ENCODE measurements at regions not wholly inside any gene's neighbourhood (a gene's known extent, or its start where the extent isn't known, plus 50 kb on each side); places are given as distances from the start of the nearest gene placed in this dataset.

GRCh38 chr17:45579529-45580495, 89.3 kb upstream of the PLEKHM1 start (continued):
- no peak for TF ChIP-seq THAP9 (CRISPR knock-in tag; IDR thresholded peaks at IDR 0.05; ENCODE audit: borderline replicate concordance)

GRCh38 chr17:45580924-45581323, 90.4 kb upstream of the PLEKHM1 start:
- Histone ChIP-seq H3K36me3 (replicated peaks in 1 of 2; ENCODE audit: control insufficient read depth in 1 of 2, insufficient read depth in 2 of 2, low read length in 2 of 2) (peaks cover 0 to 4% of the 10 kb centered on the region in 2 experiments; a peak in 2 of 5 replicates), H3K9me3 (ENCODE audit: low read length) (no peaks in the 10 kb centered on the region), H2AFZ (ENCODE audit: low read length) (no peak overlapping the region), H3K4me3 (replicated peaks in 1 of 3; ENCODE audit: insufficient read depth in 1 of 3, low read depth in 2 of 3, low read length in 3 of 3) (no peak overlapping the region), H3K4me1 (ENCODE audit: insufficient read depth, low read length) (peaks cover 42% of the 10 kb centered on the region), H3K9ac (ENCODE audit: insufficient read depth, low read depth, low read length) (no peak overlapping the region), H3K27me3 (ENCODE audit: control insufficient read depth in 1 of 2, insufficient read depth in 2 of 2, low read length in 2 of 2) (no peaks in the 10 kb centered on the region), H3K4me2 (ENCODE audit: low read depth, low read length) (no peak overlapping the region), H4K20me1 (ENCODE audit: insufficient read depth, low read length) (no peaks in the 10 kb centered on the region; the same call in 1 of the 2 replicates), H3K79me2 (ENCODE audit: insufficient read depth, low read length) (peaks cover 76% of the 10 kb centered on the region), H3K27ac (ENCODE audit: extremely low read length, insufficient read depth, low read length) (no peak overlapping the region)
- ChIA-PET CTCF (ENCODE audit: low intra/inter-chr PET ratio, low total read pairs) (no interaction called here), POLR2A (no interaction called here)
- in situ Hi-C loops (cut with HindIII; ENCODE audit: extremely low pct_ligation_motif_present, low pct_unique_long_range_greater_than_20kb) (loop anchor here (25.0 kb wide), 1 partner anchor 681 kb away; no protein-coding TSS in a partner anchor), intact Hi-C loops (cut with micrococcal nuclease; ENCODE audit: unreplicated experiment) (no loop called here)
- no TSS peak for BruUV-seq (replicated peaks)
- no peak for DNase-seq (ENCODE audit: low spot score)
- ATAC-seq, result no peak
- no peak for FAIRE-seq
- no peak for TF ChIP-seq ZBTB37 (CRISPR knock-in tag; IDR thresholded peaks at IDR 0.05)
- TF ChIP-seq ZNF329 (CRISPR knock-in tag; IDR thresholded peaks at IDR 0.05; ENCODE audit: low read depth), result no peak
- TF ChIP-seq ZNF644 (CRISPR knock-in tag; IDR thresholded peaks at IDR 0.05; ENCODE audit: low read depth), result no peak
- TF ChIP-seq CBX2 (IDR thresholded peaks at IDR 0.05; ENCODE audit: low read depth, low read length), result no peak
- TF ChIP-seq CBX2 (CRISPR knock-in tag; IDR thresholded peaks at IDR 0.05; ENCODE audit: low read depth), result no peak
- TF ChIP-seq ZNF24 (IDR thresholded peaks at IDR 0.05), result no peak
- no peak for TF ChIP-seq MYPOP (CRISPR knock-in tag; IDR thresholded peaks at IDR 0.05)
- no peak for TF ChIP-seq SRY (CRISPR knock-in tag; IDR thresholded peaks at IDR 0.05)
- 91% methylated on average over 7 of the region's 7 CpGs for WGBS (ENCODE audit: low lambda C conversion rate)
